ENCODE measurements at regions not wholly inside any gene's neighbourhood (a gene's known extent, or its start where the extent isn't known, plus 50 kb on each side); places are given as distances from the start of the nearest gene placed in this dataset.
"Not testable (repeated sequence)": the region's sequence is repeated elsewhere in the genome, so short reads cannot be mapped to it uniquely, and the experiment has no call there.

GRCh38 chr16:47907109-47907508 lies 248.7 kb downstream of the ABCC12 start:
- no peak for DNase-seq
- Mint-ChIP-seq H3K4me1 (ENCODE audit: low read depth) (no peaks in the 10 kb centered on the region), H3K36me3 (ENCODE audit: low read depth) (no peaks in the 10 kb centered on the region), H3K9me3 (peaks cover 7% of the 10 kb centered on the region), H3K4me3 (no peak overlapping the region), H3K27me3 (ENCODE audit: low read depth) (peaks cover 2% of the 10 kb centered on the region), H3K27ac (no peak overlapping the region)
- CTCF ChIA-PET = no interaction called here
- intact Hi-C loops (cut with micrococcal nuclease) = no loop called here

DNA sequence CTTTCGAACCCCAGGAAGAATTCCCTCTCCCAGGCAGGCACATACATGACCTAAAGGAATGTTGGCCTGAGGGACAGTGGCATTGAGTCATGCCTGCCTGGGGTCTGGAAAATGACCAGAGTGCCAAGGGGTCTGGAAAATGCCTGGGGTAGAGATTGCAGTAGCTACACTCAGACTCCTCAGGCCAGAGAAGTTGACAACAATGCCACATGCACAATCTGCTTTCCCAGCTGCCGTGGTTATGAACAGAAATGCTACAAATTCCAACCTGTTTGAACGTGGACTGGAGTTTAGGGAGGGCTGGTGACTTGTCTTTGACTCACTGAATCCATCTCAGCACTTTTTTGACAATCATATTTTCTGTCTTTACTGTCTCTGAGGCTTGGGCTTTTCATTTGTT lies 250.0 kb downstream of the ABCC12 start:
- H3K27ac Mint-ChIP-seq = no peak overlapping the region
- no peaks in the 10 kb centered on the region for H3K36me3 Mint-ChIP-seq (ENCODE audit: low read depth)
- H3K4me3 Mint-ChIP-seq = no peak overlapping the region
- intact Hi-C loops (cut with micrococcal nuclease) = no loop called here
- DNase-seq = no peak
- no peaks in the 10 kb centered on the region for H3K4me1 Mint-ChIP-seq (ENCODE audit: low read depth)
- CTCF ChIA-PET = interaction anchor here (0.6 kb wide), 1 partner anchor 31 kb away, joined by 4 read pairs; no protein-coding TSS in a partner anchor
- H3K27me3 Mint-ChIP-seq (ENCODE audit: low read depth) = no peaks in the 10 kb centered on the region
- H3K9me3 Mint-ChIP-seq = peaks cover 2% of the 10 kb centered on the region

- H3K4me3 Mint-ChIP-seq = no peak overlapping the region
- CTCF ChIA-PET = no interaction called here
- H3K36me3 Mint-ChIP-seq (ENCODE audit: low read depth) = no peaks in the 10 kb centered on the region
- no peak overlapping the region for H3K27ac Mint-ChIP-seq
- intact Hi-C loops (cut with micrococcal nuclease) = no loop called here
- H3K9me3 Mint-ChIP-seq = peaks cover 4% of the 10 kb centered on the region
- DNase-seq = no peak
- no peaks in the 10 kb centered on the region for H3K4me1 Mint-ChIP-seq (ENCODE audit: low read depth)
- H3K27me3 Mint-ChIP-seq (ENCODE audit: low read depth) = no peaks in the 10 kb centered on the region
Observed at GRCh38 chr16:47904691-47905090, 251.1 kb downstream of the ABCC12 start.

- Mint-ChIP-seq H3K36me3 (ENCODE audit: low read depth) (no peaks in the 10 kb centered on the region), H3K4me3 (no peak overlapping the region), H3K27ac (no peak overlapping the region), H3K27me3 (ENCODE audit: low read depth) (no peaks in the 10 kb centered on the region), H3K4me1 (ENCODE audit: low read depth) (no peaks in the 10 kb centered on the region), H3K9me3 (peaks cover 12% of the 10 kb centered on the region)
- CTCF ChIA-PET = no interaction called here
- no peak for DNase-seq
- intact Hi-C loops (cut with micrococcal nuclease) = no loop called here
Observed at GRCh38 chr16:47903470-47903869, 252.3 kb downstream of the ABCC12 start.

DNA sequence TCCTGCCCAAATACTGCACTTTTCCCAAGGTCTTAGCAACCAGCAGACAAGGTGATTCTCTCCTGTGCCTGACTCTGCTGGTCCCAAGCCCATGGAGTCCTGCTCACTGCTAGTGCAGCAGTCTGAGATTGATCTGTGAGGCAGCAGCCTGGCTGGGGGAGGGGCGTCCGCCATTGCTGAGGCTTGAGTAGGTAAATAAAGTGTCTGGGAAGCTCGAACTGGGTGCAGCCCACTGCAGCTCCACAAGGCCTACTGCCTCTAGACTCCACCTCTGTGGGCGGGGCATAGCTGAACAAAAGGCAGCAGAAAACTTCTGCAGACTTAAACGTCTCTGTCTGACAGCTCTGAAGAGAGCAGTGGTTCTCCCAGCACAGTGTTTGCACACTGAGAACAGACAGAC lies 258.7 kb downstream of the ABCC12 start:
- H3K4me1 Mint-ChIP-seq (ENCODE audit: low read depth); H3K36me3 Mint-ChIP-seq (ENCODE audit: low read depth); CTCF ChIA-PET; H3K27me3 Mint-ChIP-seq (ENCODE audit: low read depth); H3K4me3 Mint-ChIP-seq; intact Hi-C loops (cut with micrococcal nuclease); DNase-seq; H3K27ac Mint-ChIP-seq: not testable (repeated sequence)
- peaks cover 12% of the 10 kb centered on the region for H3K9me3 Mint-ChIP-seq

GRCh38 chr16:47895146-47895545 lies 260.6 kb downstream of the ABCC12 start:
- Mint-ChIP-seq H3K36me3 (ENCODE audit: low read depth) (no peaks in the 10 kb centered on the region), H3K4me1 (ENCODE audit: low read depth) (no peaks in the 10 kb centered on the region), H3K27me3 (ENCODE audit: low read depth) (no peaks in the 10 kb centered on the region), H3K9me3 (peaks cover 12% of the 10 kb centered on the region), H3K27ac (no peak overlapping the region), H3K4me3 (no peak overlapping the region)
- DNase-seq = no peak
- CTCF ChIA-PET = no interaction called here
- intact Hi-C loops (cut with micrococcal nuclease) = no loop called here

DNA sequence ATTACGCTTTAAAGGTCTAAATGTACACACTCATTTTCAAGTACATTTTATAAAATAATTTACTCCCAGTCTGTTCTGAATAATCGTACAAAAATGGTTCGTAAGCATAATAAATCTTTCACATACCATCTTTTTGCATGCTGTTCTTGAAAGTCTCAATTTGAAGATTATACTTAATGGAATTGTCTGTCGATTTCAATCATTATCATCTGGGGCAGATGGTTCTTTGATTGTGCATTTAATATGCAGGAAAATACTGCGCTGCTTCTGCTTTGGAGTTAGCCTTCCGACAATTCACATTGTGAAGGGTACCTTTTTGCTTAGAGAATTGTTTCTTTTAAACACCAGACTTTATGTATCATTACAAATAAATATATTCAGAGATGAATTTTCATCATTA lies 262.8 kb downstream of the ABCC12 start:
- intact Hi-C loops (cut with micrococcal nuclease) = no loop called here
- Mint-ChIP-seq H3K4me3 (no peak overlapping the region), H3K27ac (no peak overlapping the region), H3K4me1 (ENCODE audit: low read depth) (no peaks in the 10 kb centered on the region), H3K36me3 (ENCODE audit: low read depth) (no peaks in the 10 kb centered on the region), H3K27me3 (ENCODE audit: low read depth) (peaks cover 4% of the 10 kb centered on the region), H3K9me3 (no peaks in the 10 kb centered on the region)
- no peak for DNase-seq
- CTCF ChIA-PET = no interaction called here

DNA sequence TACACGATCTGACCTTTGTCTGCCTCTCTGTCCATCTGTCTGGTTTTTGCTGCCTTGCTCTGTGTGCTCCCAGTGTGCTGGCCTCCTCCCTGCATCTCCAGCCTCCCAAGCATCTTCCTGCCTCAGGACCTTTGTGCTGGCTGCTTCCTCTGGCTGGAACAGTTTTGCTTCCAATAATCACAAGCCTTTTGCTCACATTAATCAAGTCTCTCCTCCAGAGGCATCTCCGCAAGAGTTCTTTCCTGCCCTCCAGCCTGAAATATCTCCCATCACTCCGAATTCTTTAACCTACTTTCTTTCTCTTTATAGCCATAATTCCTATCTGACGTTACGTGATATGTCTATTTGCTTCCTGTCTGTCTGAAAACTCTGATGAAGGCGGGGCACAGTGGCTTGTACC lies 267.1 kb downstream of the ABCC12 start:
- Mint-ChIP-seq H3K4me3 (no peak overlapping the region), H3K9me3 (no peaks in the 10 kb centered on the region), H3K27me3 (ENCODE audit: low read depth) (peaks cover 14% of the 10 kb centered on the region), H3K36me3 (ENCODE audit: low read depth) (no peaks in the 10 kb centered on the region), H3K27ac (no peak overlapping the region), H3K4me1 (ENCODE audit: low read depth) (no peaks in the 10 kb centered on the region)
- CTCF ChIA-PET = no interaction called here
- intact Hi-C loops (cut with micrococcal nuclease) = no loop called here
- DNase-seq = no peak

DNA sequence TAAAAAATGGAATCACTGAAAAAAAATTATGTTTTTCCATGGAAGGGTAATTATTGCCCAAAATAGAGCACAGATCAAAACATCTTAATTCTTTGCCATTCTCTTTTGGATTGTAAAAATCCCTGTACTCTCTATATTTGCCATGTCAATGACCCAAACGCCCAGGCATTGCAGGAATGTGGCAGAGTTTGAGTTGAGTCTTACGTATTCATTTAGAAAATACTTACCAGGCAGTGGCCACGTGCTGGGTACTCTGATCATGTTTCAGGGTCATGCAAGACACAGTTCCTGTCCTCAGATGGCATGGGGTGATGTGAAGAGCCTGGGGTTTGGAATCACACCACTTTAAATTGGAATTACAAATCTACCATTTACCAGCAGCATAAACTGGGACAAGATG lies 267.7 kb downstream of the ABCC12 start:
- no peaks in the 10 kb centered on the region for H3K9me3 Mint-ChIP-seq
- H3K36me3 Mint-ChIP-seq (ENCODE audit: low read depth) = no peaks in the 10 kb centered on the region
- DNase-seq = no peak
- peaks cover 14% of the 10 kb centered on the region for H3K27me3 Mint-ChIP-seq (ENCODE audit: low read depth)
- CTCF ChIA-PET = no interaction called here
- H3K4me1 Mint-ChIP-seq (ENCODE audit: low read depth) = no peaks in the 10 kb centered on the region
- H3K27ac Mint-ChIP-seq = no peak overlapping the region
- H3K4me3 Mint-ChIP-seq = no peak overlapping the region
- intact Hi-C loops (cut with micrococcal nuclease) = no loop called here

DNA sequence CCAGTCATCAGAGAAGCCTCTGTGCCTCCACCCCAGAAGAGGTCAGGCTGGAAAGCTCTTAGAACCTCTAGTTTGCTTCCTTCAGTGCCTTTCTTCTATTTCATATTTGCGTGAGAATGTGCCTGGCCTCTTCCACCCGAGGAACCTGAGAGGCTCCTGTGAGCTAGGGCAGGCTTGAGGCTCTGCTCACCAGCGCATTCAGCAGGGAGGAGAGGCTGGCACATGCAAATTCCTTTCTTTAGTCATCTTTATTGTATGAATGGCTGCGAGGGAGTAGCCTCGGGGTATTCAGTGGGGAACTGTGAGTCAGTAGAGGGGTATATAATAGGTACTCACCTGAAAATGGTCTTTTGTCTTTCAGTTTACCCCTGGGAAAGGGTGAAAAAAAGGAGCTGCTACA lies 268.3 kb downstream of the ABCC12 start:
- no peak overlapping the region for H3K4me3 Mint-ChIP-seq
- no peaks in the 10 kb centered on the region for H3K9me3 Mint-ChIP-seq
- DNase-seq = no peak
- no peaks in the 10 kb centered on the region for H3K4me1 Mint-ChIP-seq (ENCODE audit: low read depth)
- no peak overlapping the region for H3K27ac Mint-ChIP-seq
- intact Hi-C loops (cut with micrococcal nuclease) = no loop called here
- H3K36me3 Mint-ChIP-seq (ENCODE audit: low read depth) = no peaks in the 10 kb centered on the region
- CTCF ChIA-PET = no interaction called here
- peaks cover 14% of the 10 kb centered on the region for H3K27me3 Mint-ChIP-seq (ENCODE audit: low read depth)

DNA sequence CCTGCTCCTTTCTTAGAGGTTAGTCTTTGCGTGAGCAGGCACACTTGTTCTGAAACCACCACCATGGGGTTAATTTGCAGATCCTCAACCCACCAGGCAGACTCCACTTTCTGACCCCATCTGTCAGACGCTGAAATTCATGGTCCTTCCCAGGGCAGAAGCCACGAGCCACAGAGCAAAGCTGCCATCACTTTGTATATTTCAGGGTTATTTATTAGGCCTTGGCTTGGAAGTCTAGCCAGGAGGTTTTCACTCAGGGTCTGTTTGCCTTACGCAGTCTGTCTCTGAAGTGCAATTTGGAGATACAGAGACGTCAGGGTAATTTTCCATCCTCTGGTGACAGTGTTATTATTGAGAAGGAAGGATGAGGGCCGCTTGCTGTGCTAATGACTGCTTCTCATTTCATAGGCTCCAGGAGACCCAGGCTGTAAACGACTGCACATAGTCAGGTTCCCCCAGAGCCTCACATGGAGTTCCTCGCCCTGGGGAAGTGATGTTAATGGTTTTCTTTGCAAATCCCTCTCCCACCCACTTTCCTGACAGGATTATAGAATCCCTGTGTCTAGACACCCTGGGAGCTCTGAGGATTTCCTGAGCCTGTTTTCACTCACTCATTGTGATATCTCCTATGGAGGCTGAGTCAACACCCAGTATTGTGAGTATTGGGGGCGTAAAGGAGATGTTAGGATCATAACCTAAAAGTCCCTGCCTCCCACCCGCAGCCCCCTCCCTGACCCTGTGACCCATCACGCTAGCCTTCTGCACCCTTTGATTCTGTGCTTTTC lies 269.0 kb downstream of the ABCC12 start:
- no peak for DNase-seq
- no peak overlapping the region for H3K27ac Mint-ChIP-seq
- H3K27me3 Mint-ChIP-seq (ENCODE audit: low read depth) = peaks cover 16% of the 10 kb centered on the region
- CTCF ChIA-PET = no interaction called here
- intact Hi-C loops (cut with micrococcal nuclease) = no loop called here
- no peaks in the 10 kb centered on the region for H3K4me1 Mint-ChIP-seq (ENCODE audit: low read depth)
- no peaks in the 10 kb centered on the region for H3K9me3 Mint-ChIP-seq
- H3K36me3 Mint-ChIP-seq (ENCODE audit: low read depth) = no peaks in the 10 kb centered on the region
- no peak overlapping the region for H3K4me3 Mint-ChIP-seq

DNA sequence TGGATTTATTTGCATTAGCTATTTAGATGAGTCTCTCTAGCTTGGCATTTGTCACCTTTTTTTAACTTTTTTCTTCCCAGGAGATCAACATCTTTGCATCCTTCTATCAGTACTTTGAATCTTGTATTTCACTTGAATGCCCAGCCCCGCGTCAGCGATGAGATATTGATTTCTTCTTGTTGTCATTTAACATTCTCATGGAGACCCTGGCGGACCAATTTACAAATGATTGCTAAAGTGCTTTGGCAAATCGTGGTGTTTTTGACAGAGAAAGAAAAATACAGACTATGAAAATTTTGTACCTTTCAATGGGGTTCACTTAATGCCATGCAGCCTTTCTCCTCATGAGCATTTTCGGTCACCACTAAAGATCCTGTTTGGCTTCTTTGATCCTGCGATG lies 269.7 kb downstream of the ABCC12 start:
- DNase-seq = no peak
- peaks cover 16% of the 10 kb centered on the region for H3K27me3 Mint-ChIP-seq (ENCODE audit: low read depth)
- intact Hi-C loops (cut with micrococcal nuclease) = no loop called here
- H3K4me3 Mint-ChIP-seq = no peak overlapping the region
- CTCF ChIA-PET = no interaction called here
- no peak overlapping the region for H3K27ac Mint-ChIP-seq
- H3K36me3 Mint-ChIP-seq (ENCODE audit: low read depth) = no peaks in the 10 kb centered on the region
- no peaks in the 10 kb centered on the region for H3K9me3 Mint-ChIP-seq
- no peaks in the 10 kb centered on the region for H3K4me1 Mint-ChIP-seq (ENCODE audit: low read depth)

DNA sequence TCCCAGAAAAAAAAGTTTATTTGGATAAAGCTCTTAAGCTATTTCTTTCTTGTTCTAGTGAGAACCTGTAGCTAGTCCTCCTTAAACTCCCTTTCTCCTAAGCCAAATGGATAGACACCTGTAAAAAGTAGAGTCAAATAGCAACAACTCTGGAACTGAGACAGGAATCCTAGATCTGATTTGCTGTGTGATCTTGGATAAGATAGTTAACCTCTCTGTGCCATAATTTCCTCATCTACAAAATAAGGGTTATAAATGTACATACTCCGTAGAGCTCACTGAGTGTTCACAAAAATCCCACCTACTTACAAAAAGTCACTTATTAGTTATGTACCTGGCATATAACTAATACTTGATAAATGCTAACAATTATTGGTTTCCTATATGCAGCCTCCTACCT lies 270.3 kb downstream of the ABCC12 start:
- intact Hi-C loops (cut with micrococcal nuclease) = no loop called here
- peaks cover 16% of the 10 kb centered on the region for H3K27me3 Mint-ChIP-seq (ENCODE audit: low read depth)
- CTCF ChIA-PET = no interaction called here
- H3K9me3 Mint-ChIP-seq = no peaks in the 10 kb centered on the region
- no peaks in the 10 kb centered on the region for H3K36me3 Mint-ChIP-seq (ENCODE audit: low read depth)
- H3K27ac Mint-ChIP-seq = no peak overlapping the region
- no peak for DNase-seq
- no peaks in the 10 kb centered on the region for H3K4me1 Mint-ChIP-seq (ENCODE audit: low read depth)
- H3K4me3 Mint-ChIP-seq = no peak overlapping the region
